B cell (primary cell): ENCODE measurements at regions not wholly inside any gene's neighbourhood (a gene's known extent, or its start where the extent isn't known, plus 50 kb on each side); places are given as distances from the start of the nearest gene placed in this dataset.

Experiments
- ATAC-seq: fragments of 200-7000 bp; cut with Tn5 transposase; one replicate; pipeline ENCODE4 v1.10.0; 2021; ENCODE audit warnings: low read depth, mild to moderate bottlenecking, moderate number of reproducible peaks, moderate library complexity
- CTCF ChIA-PET: fragments of 350-600 bp; sonication (Branson Sonifier 250); formaldehyde crosslinking; loops from one replicate; lab custom pipeline; 2021; ENCODE audit warnings: antibody characterized with exemption, inconsistent platforms; lab: Charles Lee
- POLR2A ChIA-PET: fragments of 350-600 bp; sonication (Branson Sonifier 250); formaldehyde crosslinking; loops from one replicate; lab custom pipeline; 2021; ENCODE audit warnings: antibody characterized with exemption; lab: Charles Lee
- DNase-seq: peaks from one replicate; pipeline ENCODE4 v3.0.0; 2013
- H2AFZ ChIP-seq: 2 replicates; pipeline ENCODE4 v1.6.1; 2012; ENCODE audit warnings: mild to moderate bottlenecking, low read depth, low read length; ENCODE audit not compliant: insufficient read depth, poor library complexity, severe bottlenecking
- H3K27ac ChIP-seq, 2 donors: 1 replicate in 1 of 2; 2 replicates in 1 of 2; pipeline ENCODE4 v1.5.1; 2012 to 2013; ENCODE audit warnings: low read length in 2 of 2, mild to moderate bottlenecking in 2 of 2, moderate library complexity in 1 of 2
- H3K27me3 ChIP-seq, 4 experiments: fragments of 200-600 bp in 1 of 4; sonication (generic) in 1 of 4; replicated peaks in 1 of 4; 1 replicate in 2 of 4; 2 replicates in 2 of 4; pipeline versions ENCODE4 v1.6.1 to v1.7.0; 2013 to 2016; ENCODE audit warnings: low read length in 3 of 4, mild to moderate bottlenecking in 2 of 4, mixed read lengths in 1 of 4, moderate library complexity in 1 of 4; ENCODE audit not compliant: insufficient read depth in 4 of 4, control insufficient read depth in 3 of 4; ENCODE audit errors: control extremely low read depth in 1 of 4
- H3K36me3 ChIP-seq, 2 experiments: replicated peaks in 1 of 2; 1 replicate in 1 of 2; 2 replicates in 1 of 2; pipeline versions ENCODE4 v1.6.1 to v1.7.1; 2013; ENCODE audit warnings: low read length in 1 of 2; ENCODE audit not compliant: insufficient read depth in 2 of 2, control insufficient read depth in 1 of 2; ENCODE audit errors: control extremely low read depth in 1 of 2, extremely low read depth in 1 of 2
- H3K4me1 ChIP-seq, 2 donors: fragments of 200-600 bp in 1 of 2; sonication (generic) in 1 of 2; 1 replicate in 1 of 2; 2 replicates in 1 of 2; pipeline versions ENCODE4 v1.5.1 to v1.6.1; 2013 to 2017; ENCODE audit warnings: low read length in 2 of 2; ENCODE audit not compliant: control insufficient read depth in 2 of 2, insufficient read depth in 2 of 2
- H3K4me2 ChIP-seq: replicated peaks from 2 replicates; pipeline ENCODE3; 2012; ENCODE audit warnings: mild to moderate bottlenecking, low read depth, low read length; ENCODE audit not compliant: poor library complexity, severe bottlenecking
- H3K4me3 ChIP-seq, 5 experiments: fragments of 200-600 bp in 1 of 5; sonication (generic) in 1 of 5; 1 replicate in 3 of 5; 2 replicates in 2 of 5; pipeline versions ENCODE4 v1.5.1 to v1.7.0; 2011 to 2016; ENCODE audit warnings: low read length in 4 of 5, mild to moderate bottlenecking in 4 of 5, low read depth in 2 of 5, control low read depth in 1 of 5, moderate library complexity in 1 of 5; ENCODE audit not compliant: insufficient read depth in 1 of 5; ENCODE audit errors: control extremely low read depth in 1 of 5, extremely low read depth in 1 of 5
- H3K79me2 ChIP-seq: fragments of 200-600 bp; sonication (generic); one replicate; pipeline ENCODE4 v1.6.0; 2016; ENCODE audit warnings: low read length; ENCODE audit not compliant: control insufficient read depth, insufficient read depth
- H3K9ac ChIP-seq: fragments of 200-600 bp; sonication (generic); 2 replicates; pipeline ENCODE4 v1.6.1; 2017; ENCODE audit warnings: mild to moderate bottlenecking, low read length, moderate library complexity
- H3K9me3 ChIP-seq, 3 donors: one replicate each; pipeline versions ENCODE4 v1.6.1 to v1.7.1; 2013; ENCODE audit warnings: low read length in 2 of 3; ENCODE audit not compliant: control insufficient read depth in 2 of 3, insufficient read depth in 1 of 3; ENCODE audit errors: control extremely low read depth in 1 of 3
- H4K20me1 ChIP-seq: 2 replicates; pipeline ENCODE4 v1.6.0; 2012; ENCODE audit warnings: mild to moderate bottlenecking, low read length; ENCODE audit not compliant: insufficient read depth, control insufficient read depth, poor library complexity, severe bottlenecking
- H3K27ac Mint-ChIP-seq: one replicate; pipeline ENCODE4 v1.8.0; 2021; ENCODE audit warnings: mixed read lengths
- H3K27me3 Mint-ChIP-seq: one replicate; pipeline ENCODE4 v1.8.0; 2021; ENCODE audit warnings: mixed read lengths
- H3K4me1 Mint-ChIP-seq: one replicate; pipeline ENCODE4 v1.8.0; 2021; ENCODE audit warnings: mixed read lengths
- H3K4me3 Mint-ChIP-seq: one replicate; pipeline ENCODE4 v1.8.0; 2021; ENCODE audit warnings: mixed read lengths
- H3K9me3 Mint-ChIP-seq: one replicate; pipeline ENCODE4 v1.8.0; 2022; ENCODE audit warnings: mixed read lengths; ENCODE audit not compliant: insufficient read depth
- CTCF ChIP-seq: fragments of 200-600 bp; IDR thresholded peaks from one replicate; pipeline ENCODE4 v1.8.0; 2022; ENCODE audit warnings: antibody characterized with exemption, mild to moderate bottlenecking
- EZH2 ChIP-seq: IDR thresholded peaks from 2 replicates; pipeline ENCODE4 v1.6.1; 2012; ENCODE audit warnings: borderline replicate concordance, low read depth, mild to moderate bottlenecking, moderate library complexity, low read length; ENCODE audit not compliant: insufficient read depth, poor library complexity, severe bottlenecking
- WGBS: methylation state at CpG from one replicate; pipeline ENCODE4 v1.1.5; 2013; ENCODE audit warnings: missing lambda C conversion rate; ENCODE audit not compliant: insufficient coverage; 5-methylcytosine and 5-hydroxymethylcytosine counted together
- intact Hi-C: fragments of 100-400 bp; cut with micrococcal nuclease; formaldehyde crosslinking; loops from one replicate; pipeline ENCODE4 v1.10.0; 2022

GRCh38 chr1:212166244-212166643 is 119.0 kb upstream of the PPP2R5A start:
- intact Hi-C loops: no loop called here
- H3K9me3 Mint-ChIP-seq: no peaks in the 10 kb centered on the region
- H3K9me3 ChIP-seq: no peaks in the 10 kb centered on the region
- POLR2A ChIA-PET: no interaction called here
- 44% methylated on average over 3 of the region's 4 CpGs for WGBS
- peaks cover 7% of the 10 kb centered on the region in 2 donors for H3K4me1 ChIP-seq
- no peaks in the 10 kb centered on the region for H3K36me3 ChIP-seq
- no peak overlapping the region for H3K4me3 Mint-ChIP-seq
- H3K27ac ChIP-seq: no peak overlapping the region
- H3K27ac Mint-ChIP-seq: no peak overlapping the region
- no peak overlapping the region for H3K4me2 ChIP-seq
- H4K20me1 ChIP-seq: no peaks in the 10 kb centered on the region
- DNase-seq: no peak
- peaks cover 3% of the 10 kb centered on the region for H3K27me3 Mint-ChIP-seq
- TF ChIP-seq EZH2 (no peak), CTCF (no peak)
- H3K79me2 ChIP-seq: no peaks in the 10 kb centered on the region
- no peak overlapping the region for H3K4me3 ChIP-seq
- H3K4me1 Mint-ChIP-seq: peaks cover 6% of the 10 kb centered on the region
- CTCF ChIA-PET: no interaction called here
- ATAC-seq: no peak
- H3K9ac ChIP-seq: no peak overlapping the region
- H2AFZ ChIP-seq: peak overlapping the region; percentile 1
- H3K27me3 ChIP-seq: no peaks in the 10 kb centered on the region

- Histone ChIP-seq H3K4me3 (no peak overlapping the region), H3K27ac (no peak overlapping the region), H4K20me1 (no peaks in the 10 kb centered on the region), H3K4me1 (peaks cover 7% of the 10 kb centered on the region in 2 donors), H3K9ac (no peak overlapping the region), H3K4me2 (no peak overlapping the region), H3K27me3 (no peaks in the 10 kb centered on the region), H3K9me3 (no peaks in the 10 kb centered on the region), H3K36me3 (no peaks in the 10 kb centered on the region), H2AFZ (peak overlapping the region; percentile 1), H3K79me2 (no peaks in the 10 kb centered on the region)
- peaks cover 3% of the 10 kb centered on the region for H3K27me3 Mint-ChIP-seq
- intact Hi-C loops: no loop called here
- DNase-seq (no peak), ATAC-seq (no peak)
- TF ChIP-seq EZH2 (no peak), CTCF (no peak)
- H3K9me3 Mint-ChIP-seq: no peaks in the 10 kb centered on the region
- ChIA-PET CTCF (no interaction called here), POLR2A (no interaction called here)
- H3K4me1 Mint-ChIP-seq: peaks cover 6% of the 10 kb centered on the region
- no peak overlapping the region for H3K4me3 Mint-ChIP-seq
- WGBS: 20% methylated on average over 1 of the region's 2 CpGs
- no peak overlapping the region for H3K27ac Mint-ChIP-seq
Observed at GRCh38 chr1:212166644-212167043, 118.6 kb upstream of the PPP2R5A start.
